IPS-NIHi11 (cell line): ENCODE measurements at regions not wholly inside any gene's neighbourhood (a gene's known extent, or its start where the extent isn't known, plus 50 kb on each side); places are given as distances from the start of the nearest gene placed in this dataset.

Experiments used
- DNase-seq: peaks from one replicate; pipeline ENCODE4 v3.0.0; 2012; ENCODE audit warnings: mixed read lengths, low spot score

- no peak for DNase-seq
These were observed 392.9 kb downstream of the IPMK start for GRCh38 chr10:57874810-57875209.

GRCh38 chr10:57867241-57867640 is 400.5 kb downstream of the IPMK start:
- no peak for DNase-seq

GRCh38 chr10:57864765-57865680 is 402.7 kb downstream of the IPMK start:
- no peak for DNase-seq

DNA sequence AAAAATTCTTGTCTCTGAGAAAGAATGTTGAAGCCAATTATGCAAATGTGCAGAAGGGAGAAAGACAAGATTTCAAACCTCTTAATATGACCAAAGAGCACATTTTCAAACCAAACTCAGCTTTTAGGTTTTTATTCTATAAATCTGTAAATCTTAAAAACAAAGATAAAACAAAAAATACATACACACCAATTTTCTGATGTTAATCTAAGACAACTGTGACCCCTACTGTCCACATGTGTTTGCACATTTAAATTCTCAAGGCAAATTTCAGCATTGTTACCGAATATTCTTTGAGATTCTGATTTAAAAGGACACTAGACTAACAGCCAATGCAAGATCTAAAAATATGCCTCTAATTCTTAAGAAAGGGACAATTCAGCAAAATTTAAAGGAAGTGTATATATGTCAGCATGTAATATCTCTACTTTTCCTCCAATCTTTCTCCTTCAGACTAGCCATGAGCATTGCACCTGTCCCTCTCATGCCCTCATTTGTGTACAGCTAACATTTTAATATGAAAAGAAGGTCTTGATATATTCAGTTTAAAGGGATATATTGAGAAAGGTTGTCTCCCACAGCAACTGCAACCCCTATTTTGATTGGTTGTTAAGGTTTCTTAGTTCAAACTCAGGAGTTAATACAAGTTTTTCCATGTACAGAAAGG is 417.9 kb downstream of the IPMK start:
- no peak for DNase-seq

GRCh38 chr10:57846307-57847065 is 421.2 kb downstream of the IPMK start:
- DNase-seq, result no peak

- DNase-seq, result no peak
These were observed 423.2 kb downstream of the IPMK start for GRCh38 chr10:57844387-57844998.

DNA sequence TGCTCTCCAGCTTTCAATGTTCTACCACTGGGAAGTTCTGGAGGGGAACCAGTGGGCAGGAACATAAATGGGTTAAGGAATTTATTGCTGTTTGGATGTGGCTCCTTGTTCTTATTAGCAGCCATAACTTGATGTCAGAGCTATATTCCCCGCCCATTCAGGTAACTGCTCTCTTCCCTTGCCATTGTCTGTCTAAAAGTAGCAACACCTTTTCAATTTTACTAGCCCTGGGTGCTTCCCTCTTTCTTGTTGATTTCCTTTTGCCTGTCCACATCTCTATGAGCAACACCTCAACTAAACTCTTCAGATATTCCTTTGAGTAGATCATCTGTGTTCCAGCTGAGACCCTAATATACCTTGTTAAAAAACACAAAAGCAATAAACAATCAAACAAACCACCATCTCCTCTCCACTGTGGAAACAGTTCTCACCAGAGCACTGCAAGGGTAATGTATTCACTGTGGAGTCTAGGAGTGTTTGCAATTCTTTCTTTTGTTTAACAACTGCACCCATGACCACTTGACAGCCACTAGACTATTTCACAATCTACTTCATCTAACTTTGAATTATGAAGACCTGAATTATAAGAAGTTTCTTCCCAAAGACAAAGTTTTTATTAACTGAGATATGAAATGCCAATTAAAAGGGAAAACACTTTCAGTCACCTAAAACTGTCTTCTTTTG is 436.7 kb downstream of the IPMK start:
- no peak for DNase-seq

DNA sequence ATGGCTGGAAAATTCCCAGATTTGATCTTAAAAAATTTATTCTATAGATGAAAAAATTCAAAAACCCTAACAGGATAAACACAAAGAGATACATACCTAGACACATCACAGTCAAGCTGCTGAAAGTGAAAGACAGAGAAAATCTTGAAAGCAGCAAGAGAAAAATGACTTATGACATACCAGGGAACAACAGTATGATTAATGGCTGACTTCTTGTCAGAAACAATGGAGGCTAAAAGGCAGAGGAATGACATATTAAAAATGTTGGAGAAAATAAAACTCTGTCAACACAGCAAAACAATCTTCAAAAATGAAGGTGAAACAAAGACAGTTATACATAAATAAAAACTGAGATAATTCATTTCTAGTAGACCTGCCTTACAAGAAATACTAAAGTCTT is 442.7 kb downstream of the IPMK start:
- DNase-seq, result no peak

- DNase-seq, result no peak
These were observed 444.3 kb downstream of the IPMK start for GRCh38 chr10:57823398-57823797.

- no peak for DNase-seq
These were observed 444.7 kb downstream of the IPMK start for GRCh38 chr10:57822965-57823364.

DNA sequence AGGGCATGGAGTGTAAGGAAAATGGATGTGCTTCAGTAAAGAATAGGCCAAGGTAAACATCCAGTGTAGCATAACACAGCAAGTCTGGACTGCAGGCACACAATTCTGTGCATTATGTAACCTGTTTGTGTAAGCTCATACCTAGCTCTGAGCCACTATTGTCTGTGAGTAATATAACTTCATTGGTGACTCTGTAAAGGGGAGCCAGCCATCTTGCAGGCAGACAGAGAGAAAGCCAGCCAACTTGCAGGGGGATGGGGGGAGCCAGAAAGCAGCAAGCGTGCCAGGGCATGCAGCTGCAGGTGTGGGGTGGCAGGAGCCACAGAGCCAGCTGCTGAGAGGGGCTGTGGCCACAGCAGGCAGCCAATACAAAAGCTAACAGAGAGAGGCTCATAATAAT is 449.2 kb downstream of the IPMK start:
- DNase-seq, result no peak

DNA sequence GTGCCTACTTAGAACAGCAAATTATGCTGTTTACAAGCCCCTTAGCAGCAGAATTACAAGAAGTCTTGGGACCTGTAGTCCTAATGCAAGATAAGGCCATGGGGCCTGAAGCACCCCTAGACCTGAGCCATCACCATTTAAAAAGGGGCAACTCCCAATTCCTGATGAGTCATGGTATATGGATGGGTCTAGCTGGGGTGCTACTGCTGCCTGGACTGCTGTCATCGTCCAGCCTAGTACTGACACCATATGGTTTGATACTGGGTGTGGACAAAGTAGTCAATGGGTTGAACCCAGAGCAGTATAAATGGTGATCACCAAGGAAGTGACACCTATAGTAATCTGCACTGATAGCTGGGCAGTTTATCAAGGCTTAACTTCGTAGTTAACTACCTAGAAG is 450.0 kb downstream of the IPMK start:
- no peak for DNase-seq

DNA sequence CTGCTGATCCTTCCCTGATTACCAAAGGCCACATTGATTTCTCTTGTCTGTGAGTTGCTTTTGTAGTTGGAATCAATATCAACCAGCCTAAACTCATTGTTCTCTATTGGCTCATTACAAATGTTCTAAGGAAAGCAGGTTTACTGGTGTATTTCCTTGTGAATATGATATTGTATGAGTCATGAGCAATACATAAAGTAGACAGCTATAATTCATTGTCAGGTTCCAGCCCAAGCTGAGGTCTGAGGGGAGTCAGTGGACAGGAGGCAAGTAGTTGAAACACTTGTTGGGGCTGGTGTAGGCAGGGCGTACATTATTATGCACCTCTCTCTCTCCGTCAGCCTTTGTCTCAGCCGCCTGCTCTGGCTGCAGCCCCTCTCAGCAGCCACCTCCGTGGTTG is 451.7 kb downstream of the IPMK start:
- no peak for DNase-seq

DNA sequence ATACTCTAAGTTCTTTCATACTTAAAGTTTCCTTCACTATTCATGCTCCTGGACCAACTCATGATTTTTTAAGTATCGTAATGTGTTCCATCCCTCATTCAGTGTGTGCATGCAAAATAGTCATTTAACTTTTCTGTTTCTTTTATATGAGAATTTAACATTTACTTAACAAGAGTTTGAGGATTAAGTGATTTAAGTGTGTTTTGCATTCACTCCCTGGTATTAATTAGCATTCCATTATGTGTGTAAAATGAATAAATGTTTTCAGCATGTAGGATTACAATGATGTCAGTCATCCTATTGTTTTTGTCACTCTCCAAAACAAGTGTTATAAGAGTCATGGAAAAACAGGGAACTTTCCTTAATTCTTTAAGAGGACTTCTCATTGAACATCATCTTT is 457.7 kb downstream of the IPMK start:
- DNase-seq, result no peak

DNA sequence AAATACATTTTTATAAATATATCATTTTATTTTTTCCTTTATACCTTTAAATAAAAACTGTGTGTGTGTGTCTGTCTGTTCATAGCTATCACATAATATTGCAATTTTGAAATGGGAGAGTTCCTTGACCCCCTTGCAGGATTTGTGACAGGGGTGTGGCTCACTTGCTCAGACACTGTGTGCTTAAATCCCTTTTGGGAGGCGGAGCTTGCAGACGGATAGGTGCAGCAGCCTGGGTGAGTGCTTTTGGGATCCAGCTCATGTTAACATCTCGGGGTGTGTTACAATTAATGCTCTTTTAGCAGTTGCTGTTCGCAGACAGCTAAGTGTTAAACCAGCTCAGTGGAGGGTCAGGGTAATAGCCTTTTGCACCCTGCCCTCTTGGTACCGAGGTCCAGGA is 459.8 kb downstream of the IPMK start:
- DNase-seq, result no peak

DNA sequence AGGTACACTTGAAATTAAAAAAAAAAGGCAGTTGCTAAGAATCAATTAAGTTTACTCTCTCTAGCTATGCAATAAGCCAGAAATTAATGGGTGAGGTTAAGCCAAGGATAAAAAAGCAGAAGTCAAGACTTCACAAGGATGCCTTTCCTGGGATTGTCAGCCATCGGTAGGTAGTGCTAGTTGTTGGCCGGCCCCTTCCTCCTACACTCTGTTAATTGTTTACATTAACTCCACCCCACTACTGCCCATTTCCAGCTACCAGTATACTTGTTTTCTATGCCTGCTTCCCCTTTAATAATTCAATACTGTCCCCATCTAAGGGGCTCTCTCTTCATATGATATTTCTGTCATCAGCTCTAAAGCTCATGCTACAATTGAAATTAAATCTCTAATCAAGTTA is 461.0 kb downstream of the IPMK start:
- no peak for DNase-seq

- no peak for DNase-seq
These were observed 468.1 kb downstream of the IPMK start for GRCh38 chr10:57799625-57800024.

DNA sequence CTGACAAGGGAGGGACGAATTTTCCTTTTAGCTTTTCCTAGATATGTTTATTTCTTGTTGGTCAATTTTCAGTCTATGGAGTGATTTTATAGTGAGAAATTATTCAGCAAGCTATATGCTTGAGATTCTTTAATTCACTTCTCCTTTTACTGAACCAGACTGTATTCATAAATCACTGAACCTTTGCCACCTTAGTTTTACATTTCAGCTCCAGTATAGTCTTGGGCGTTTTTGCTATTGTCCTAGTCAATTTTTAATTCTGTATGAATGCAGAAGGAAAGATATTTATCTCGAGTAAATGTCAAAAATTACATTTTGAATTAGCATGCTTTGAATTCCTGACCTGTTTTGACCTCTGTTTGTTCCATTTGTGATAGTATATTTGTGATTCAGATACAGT is 468.9 kb downstream of the IPMK start:
- no peak for DNase-seq

GRCh38 chr10:57791546-57791945 is 476.1 kb downstream of the IPMK start:
- DNase-seq, result no peak

GRCh38 chr10:57790703-57791102 is 477.0 kb downstream of the IPMK start:
- no peak for DNase-seq

- DNase-seq, result no peak
These were observed 479.6 kb downstream of the IPMK start for GRCh38 chr10:57788117-57788516.
